Left lung (tissue), 4 donors: ENCODE measurements at regions not wholly inside any gene's neighbourhood (a gene's known extent, or its start where the extent isn't known, plus 50 kb on each side); places are given as distances from the start of the nearest gene placed in this dataset.

Experiments
- ATAC-seq: fragments of 200-7000 bp; cut with Tn5 transposase; one replicate; pipeline ENCODE4 v1.9.1; 2020; ENCODE audit warnings: moderate library complexity
- DNase-seq, 4 donors: peaks; one replicate each; pipeline ENCODE4 v3.0.0-alpha.2; 2013 to 2020
- H3K27ac ChIP-seq, 2 donors: fragments of 200-600 bp; sonication (generic) in 1 of 2; one replicate each; pipeline versions ENCODE4 v1.5.0 to v1.8.0; 2020 to 2021
- H3K27me3 ChIP-seq, 2 donors: fragments of 200-600 bp; sonication (generic) in 1 of 2; one replicate each; pipeline versions ENCODE4 v1.5.0 to v1.8.0; 2020 to 2021
- H3K36me3 ChIP-seq, 2 donors: fragments of 200-600 bp; sonication (generic) in 1 of 2; one replicate each; pipeline versions ENCODE4 v1.5.0 to v1.8.0; 2020 to 2021
- H3K4me1 ChIP-seq, 2 donors: fragments of 200-600 bp; one replicate each; pipeline ENCODE4 v1.8.0; 2021
- H3K4me3 ChIP-seq, 2 donors: fragments of 200-600 bp; sonication (generic) in 1 of 2; one replicate each; pipeline versions ENCODE4 v1.5.0 to v1.8.0; 2020 to 2021; ENCODE audit warnings: mild to moderate bottlenecking in 1 of 2
- H3K9me3 ChIP-seq, 2 donors: fragments of 200-600 bp; sonication (generic) in 1 of 2; one replicate each; pipeline versions ENCODE4 v1.5.0 to v1.8.0; 2020 to 2021
- CTCF ChIP-seq, 2 donors: fragments of 200-600 bp; sonication (generic) in 1 of 2; IDR thresholded peaks; one replicate each; pipeline versions ENCODE4 v1.5.0 to v1.8.0; 2021; ENCODE audit warnings: antibody characterized with exemption in 2 of 2
- intact Hi-C, 2 donors: fragments of 100-400 bp; cut with DNase I; formaldehyde crosslinking; loops; one replicate each; pipeline versions ENCODE4 v1.11.2 to v1.14.2; 2022
- donor health status: DM: no; HTN: yes; CAD: no.
- donor health status: DM: no; HTN: no; CAD: no.

DNA sequence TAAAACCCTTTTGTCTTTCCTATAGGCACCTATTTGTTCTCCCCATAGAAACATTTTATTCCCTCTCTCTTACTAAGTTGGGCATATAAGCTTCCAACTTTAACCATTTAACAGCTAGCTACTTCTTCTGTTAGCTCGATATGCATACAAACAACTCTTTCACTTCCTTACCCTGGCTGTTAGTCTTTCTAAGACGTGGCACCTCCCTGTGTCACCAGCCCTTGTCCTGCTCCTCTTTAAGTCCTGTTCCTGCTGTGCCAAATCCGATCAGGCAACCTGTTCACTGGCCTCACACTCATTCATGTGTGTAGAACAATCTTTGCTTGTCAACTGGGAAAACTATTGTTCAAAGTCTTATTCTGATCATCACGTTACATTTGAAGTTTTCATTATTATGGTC is 1376.1 kb upstream of the TENM4 start:
- H3K4me3 ChIP-seq = no peak overlapping the region
- no peaks in the 10 kb centered on the region for H3K27me3 ChIP-seq
- ATAC-seq (no peak), DNase-seq (no peak)
- no peaks in the 10 kb centered on the region for H3K36me3 ChIP-seq
- no peaks in the 10 kb centered on the region for H3K4me1 ChIP-seq
- intact Hi-C loops = no loop called here
- no peak overlapping the region for H3K27ac ChIP-seq
- TF ChIP-seq CTCF (IDR thresholded peaks at IDR 0.05) = no peak
- H3K9me3 ChIP-seq = no peaks in the 10 kb centered on the region

GRCh38 chr11:80816454-80816847 is 1375.6 kb upstream of the TENM4 start:
- intact Hi-C loops = no loop called here
- TF ChIP-seq CTCF (IDR thresholded peaks at IDR 0.05) = no peak
- H3K36me3 ChIP-seq = no peaks in the 10 kb centered on the region
- H3K27me3 ChIP-seq = no peaks in the 10 kb centered on the region
- no peaks in the 10 kb centered on the region for H3K9me3 ChIP-seq
- H3K4me3 ChIP-seq = no peak overlapping the region
- H3K4me1 ChIP-seq = no peaks in the 10 kb centered on the region
- no peak for DNase-seq
- ATAC-seq = no peak
- H3K27ac ChIP-seq = no peak overlapping the region

GRCh38 chr11:80815752-80816453 is 1375.1 kb upstream of the TENM4 start:
- DNase-seq (no peak), ATAC-seq (no peak)
- Histone ChIP-seq H3K27me3 (no peaks in the 10 kb centered on the region), H3K36me3 (no peaks in the 10 kb centered on the region), H3K9me3 (no peaks in the 10 kb centered on the region), H3K4me3 (no peak overlapping the region), H3K27ac (no peak overlapping the region), H3K4me1 (no peaks in the 10 kb centered on the region)
- no peak for TF ChIP-seq CTCF (IDR thresholded peaks at IDR 0.05)
- intact Hi-C loops = no loop called here

DNA sequence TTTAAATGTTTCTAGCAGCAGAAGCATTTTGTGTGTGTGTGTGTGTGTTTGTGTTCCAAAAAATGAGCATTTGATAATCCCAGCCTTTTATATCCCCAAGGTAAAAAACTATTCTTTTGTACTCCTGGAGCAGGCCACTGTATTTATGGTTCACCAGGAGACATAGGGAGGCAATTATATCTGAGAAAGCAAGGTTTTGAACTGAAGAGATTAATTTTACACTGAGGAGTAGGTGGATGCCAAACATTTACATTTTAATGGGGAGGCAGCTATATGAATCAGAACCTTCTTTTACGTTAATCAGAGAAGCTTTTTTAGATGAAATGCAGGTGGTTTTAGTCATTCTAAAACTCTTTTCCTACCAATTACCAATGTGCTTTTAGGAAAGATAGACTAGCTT is 1374.0 kb upstream of the TENM4 start:
- Histone ChIP-seq H3K27ac (no peak overlapping the region), H3K4me3 (no peak overlapping the region), H3K27me3 (no peaks in the 10 kb centered on the region), H3K4me1 (no peaks in the 10 kb centered on the region), H3K9me3 (no peaks in the 10 kb centered on the region), H3K36me3 (no peaks in the 10 kb centered on the region)
- TF ChIP-seq CTCF (IDR thresholded peaks at IDR 0.05) = no peak
- intact Hi-C loops = no loop called here
- ATAC-seq (no peak), DNase-seq (no peak)

DNA sequence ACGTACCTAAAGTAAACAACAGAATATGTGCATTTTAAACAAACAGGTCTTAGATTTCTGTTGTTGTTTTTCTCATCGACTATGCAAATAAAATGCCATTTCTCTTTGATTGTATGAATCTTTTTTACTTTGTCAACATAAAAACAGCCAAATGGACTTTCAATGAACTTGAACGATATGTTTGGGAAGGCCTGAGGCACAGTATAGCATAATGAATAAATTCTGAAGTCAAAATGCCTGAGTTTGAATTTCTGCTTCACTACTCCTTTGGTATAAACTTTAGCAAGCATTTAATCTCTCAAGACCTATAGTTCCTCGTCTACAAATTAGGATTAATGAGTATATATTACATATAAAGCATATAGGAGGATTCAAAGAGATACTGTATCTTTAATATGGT is 1369.9 kb upstream of the TENM4 start:
- H3K4me1 ChIP-seq = no peaks in the 10 kb centered on the region
- ATAC-seq (no peak), DNase-seq (no peak)
- no peak overlapping the region for H3K27ac ChIP-seq
- no peak overlapping the region for H3K4me3 ChIP-seq
- no peak for TF ChIP-seq CTCF (IDR thresholded peaks at IDR 0.05)
- intact Hi-C loops = no loop called here
- no peaks in the 10 kb centered on the region for H3K27me3 ChIP-seq
- H3K9me3 ChIP-seq = no peaks in the 10 kb centered on the region
- H3K36me3 ChIP-seq = no peaks in the 10 kb centered on the region
